HFFc6 (cell line): ENCODE measurements at regions not wholly inside any gene's neighbourhood (a gene's known extent, or its start where the extent isn't known, plus 50 kb on each side); places are given as distances from the start of the nearest gene placed in this dataset.

Experiments
- DNase-seq: peaks from one replicate; pipeline ENCODE4 v3.0.0-alpha.2; 2018
- H3K27ac Mint-ChIP-seq: 2 replicates; pipeline ENCODE4 v1.8.0; 2020; ENCODE audit warnings: mild to moderate bottlenecking, mixed read lengths
- H3K27me3 Mint-ChIP-seq: 2 replicates; pipeline ENCODE4 v1.8.0; 2021; ENCODE audit warnings: mild to moderate bottlenecking, moderate library complexity, mixed read lengths; ENCODE audit not compliant: insufficient read depth
- H3K36me3 Mint-ChIP-seq: 2 replicates; pipeline ENCODE4 v1.8.0; 2021; ENCODE audit warnings: low read depth, mixed read lengths
- H3K4me1 Mint-ChIP-seq: 2 replicates; pipeline ENCODE4 v1.8.0; 2020; ENCODE audit warnings: low read depth, mixed read lengths
- H3K4me3 Mint-ChIP-seq: 2 replicates; pipeline ENCODE4 v1.8.0; 2020; ENCODE audit warnings: mild to moderate bottlenecking, moderate library complexity, mixed read lengths
- H3K9me3 Mint-ChIP-seq: 2 replicates; pipeline ENCODE4 v1.8.0; 2020; ENCODE audit warnings: mild to moderate bottlenecking, mixed read lengths
- CTCF ChIP-seq: fragments of 200-600 bp; sonication (generic); IDR thresholded peaks from 2 replicates; pipeline ENCODE4 v1.5.0; 2021; ENCODE audit warnings: antibody characterized with exemption, mild to moderate bottlenecking

GRCh38 chr14:41298328-41298690 is 308.4 kb upstream of the LRFN5 start:
- Mint-ChIP-seq H3K27ac (no peak overlapping the region), H3K36me3 (no peaks in the 10 kb centered on the region), H3K9me3 (peaks cover 22% of the 10 kb centered on the region), H3K4me3 (no peak overlapping the region), H3K27me3 (no peaks in the 10 kb centered on the region), H3K4me1 (no peaks in the 10 kb centered on the region)
- no peak for DNase-seq
- no peak for TF ChIP-seq CTCF

- no peak overlapping the region for H3K27ac Mint-ChIP-seq
- DNase-seq: no peak
- H3K27me3 Mint-ChIP-seq: no peaks in the 10 kb centered on the region
- H3K4me3 Mint-ChIP-seq: no peak overlapping the region
- TF ChIP-seq CTCF: no peak
- H3K9me3 Mint-ChIP-seq: peaks cover 28% of the 10 kb centered on the region
- H3K36me3 Mint-ChIP-seq: no peaks in the 10 kb centered on the region
- H3K4me1 Mint-ChIP-seq: no peaks in the 10 kb centered on the region
Measured at GRCh38 chr14:41297576-41298327, 308.9 kb upstream of the LRFN5 start.

- Mint-ChIP-seq H3K4me1 (no peaks in the 10 kb centered on the region), H3K27me3 (no peaks in the 10 kb centered on the region), H3K27ac (no peak overlapping the region), H3K36me3 (no peaks in the 10 kb centered on the region), H3K9me3 (peaks cover 39% of the 10 kb centered on the region), H3K4me3 (no peak overlapping the region)
- DNase-seq: no peak
- no peak for TF ChIP-seq CTCF
Measured at GRCh38 chr14:41295734-41296133, 310.9 kb upstream of the LRFN5 start.

GRCh38 chr14:41289025-41289424 is 317.7 kb upstream of the LRFN5 start:
- H3K4me1 Mint-ChIP-seq: no peaks in the 10 kb centered on the region
- no peaks in the 10 kb centered on the region for H3K36me3 Mint-ChIP-seq
- no peaks in the 10 kb centered on the region for H3K27me3 Mint-ChIP-seq
- no peak overlapping the region for H3K4me3 Mint-ChIP-seq
- peaks cover 52% of the 10 kb centered on the region for H3K9me3 Mint-ChIP-seq
- no peak for DNase-seq
- no peak overlapping the region for H3K27ac Mint-ChIP-seq
- TF ChIP-seq CTCF: no peak

- Mint-ChIP-seq H3K27ac (no peak overlapping the region), H3K4me1 (no peaks in the 10 kb centered on the region)
Measured at GRCh38 chr14:41285186-41285748, 321.4 kb upstream of the LRFN5 start.

More at GRCh38 chr14:41285186-41285748, 321.4 kb upstream of the LRFN5 start:
- Mint-ChIP-seq H3K4me3 (no peak overlapping the region), H3K9me3 (peaks cover 39% of the 10 kb centered on the region), H3K36me3 (no peaks in the 10 kb centered on the region), H3K27me3 (no peaks in the 10 kb centered on the region)
- TF ChIP-seq CTCF: no peak
- DNase-seq: no peak
